ENCODE measurements at regions not wholly inside any gene's neighbourhood (a gene's known extent, or its start where the extent isn't known, plus 50 kb on each side); places are given as distances from the start of the nearest gene placed in this dataset.

DNA sequence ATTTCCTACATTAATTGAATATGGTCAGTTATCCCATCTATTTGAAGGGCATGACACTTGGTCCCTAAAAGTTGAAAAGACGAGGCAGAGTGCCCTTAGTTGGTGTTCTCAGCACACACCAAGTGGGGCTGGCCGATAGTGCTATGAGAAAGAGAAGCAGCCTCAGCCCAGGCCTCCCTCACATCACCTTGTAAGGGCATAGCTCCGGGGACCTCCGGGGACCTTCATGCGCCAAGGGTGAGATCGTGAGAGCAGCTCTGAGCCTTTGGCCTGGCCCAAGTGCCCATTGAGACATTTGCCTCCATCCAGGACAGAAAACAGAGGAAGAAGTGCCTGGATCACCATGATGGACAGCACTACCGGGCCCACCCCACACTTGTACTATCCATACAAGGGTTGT, 244.3 kb upstream of the COPS8 start:
- Histone ChIP-seq H4K8ac (ENCODE audit: low read depth, low read length) (no peak overlapping the region), H2BK5ac (ENCODE audit: low read depth, low read length, poor library complexity) (no peak overlapping the region), H3K36me3 (ENCODE audit: control insufficient read depth in 1 of 2, insufficient read depth in 2 of 2, low read length in 2 of 2) (no peaks in the 10 kb centered on the region), H2BK12ac (ENCODE audit: low read length) (peak overlapping the region; percentile 63), H4K91ac (ENCODE audit: low read depth, low read length) (no peak overlapping the region), H2AFZ (ENCODE audit: insufficient read depth, low read length, poor library complexity) (no peak overlapping the region), H3K9ac (ENCODE audit: low read length) (no peak overlapping the region), H2BK120ac (ENCODE audit: insufficient read depth, low read length, poor library complexity) (no peak overlapping the region), H3K14ac (ENCODE audit: low read length) (peak overlapping the region; percentile 17), H3K27me3 (ENCODE audit: insufficient read depth, low read length) (no peaks in the 10 kb centered on the region), H3K4me3 (ENCODE audit: low read depth, low read length) (no peak overlapping the region), H3K4me1 (ENCODE audit: control insufficient read depth in 1 of 2, insufficient read depth in 2 of 2, low read length in 2 of 2) (no peaks in the 10 kb centered on the region), H3K23ac (ENCODE audit: low read length) (no peak overlapping the region), H3K27ac (ENCODE audit: low read depth, low read length) (no peak overlapping the region), H3K9me3 (ENCODE audit: insufficient read depth, low read depth, low read length) (peaks cover 10% of the 10 kb centered on the region), H3K79me1 (ENCODE audit: low read length) (no peaks in the 10 kb centered on the region), H2AK5ac (ENCODE audit: low read length) (peak overlapping the region; percentile 35), H3K4ac (ENCODE audit: low read depth, low read length) (no peak overlapping the region), H3K18ac (ENCODE audit: low read length) (no peak overlapping the region), H3K4me2 (ENCODE audit: low read length) (no peak overlapping the region), H4K12ac (ENCODE audit: low read depth, low read length) (no peak overlapping the region), H3K79me2 (ENCODE audit: control insufficient read depth, insufficient read depth, low read length, poor library complexity) (no peaks in the 10 kb centered on the region)
- DNase-seq, result no peak
- WGBS (ENCODE audit: extremely low coverage, insufficient coverage, insufficient read length), result no CpG with 5 or more reads among the region's 7 CpGs

DNA sequence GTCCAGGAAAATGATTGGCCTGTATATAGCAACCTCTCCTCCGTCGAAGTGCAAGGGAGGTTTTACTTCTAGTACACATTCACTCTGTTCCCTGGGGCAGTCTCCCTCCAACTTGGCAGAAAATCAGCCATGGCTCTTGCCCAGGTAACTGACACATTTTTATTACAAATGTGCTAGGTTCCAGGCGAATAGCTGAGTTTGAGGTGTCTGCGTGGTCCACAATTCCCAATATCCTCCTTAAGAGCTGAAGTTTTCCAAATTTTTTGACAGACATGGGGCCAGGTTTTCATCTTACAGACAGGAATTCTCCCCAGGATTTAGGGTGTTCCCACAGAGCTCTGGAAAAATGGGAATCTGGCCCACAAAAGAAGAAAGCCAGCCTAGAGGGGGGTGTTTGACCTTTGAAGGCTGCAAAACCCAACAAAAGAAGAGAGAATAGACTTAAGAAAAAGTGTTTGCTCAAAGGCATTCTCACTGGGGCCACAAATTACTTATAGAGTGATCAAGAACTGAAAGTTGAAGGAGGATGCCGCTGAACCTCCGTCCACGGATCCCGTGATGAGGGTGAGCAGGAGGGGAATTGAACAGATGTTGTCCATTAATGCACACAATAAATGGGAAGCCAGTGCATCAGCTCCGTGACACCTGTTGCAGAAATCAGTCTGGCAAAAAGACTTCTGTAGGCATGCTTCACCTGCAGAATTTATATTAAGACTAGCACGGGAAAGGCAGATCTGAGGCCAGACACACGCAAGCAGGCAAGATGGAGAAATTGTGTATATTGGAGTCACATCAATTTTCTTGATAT, 242.3 kb upstream of the COPS8 start:
- Histone ChIP-seq H2BK12ac (ENCODE audit: low read length) (no peak overlapping the region), H2BK120ac (ENCODE audit: insufficient read depth, low read length, poor library complexity) (no peak overlapping the region), H2AK5ac (ENCODE audit: low read length) (no peak overlapping the region), H3K23ac (ENCODE audit: low read length) (no peak overlapping the region), H4K12ac (ENCODE audit: low read depth, low read length) (no peak overlapping the region), H3K79me2 (ENCODE audit: control insufficient read depth, insufficient read depth, low read length, poor library complexity) (no peaks in the 10 kb centered on the region), H3K14ac (ENCODE audit: low read length) (no peak overlapping the region), H3K9ac (ENCODE audit: low read length) (no peak overlapping the region), H3K27me3 (ENCODE audit: insufficient read depth, low read length) (no peaks in the 10 kb centered on the region), H4K8ac (ENCODE audit: low read depth, low read length) (no peak overlapping the region), H2AFZ (ENCODE audit: insufficient read depth, low read length, poor library complexity) (no peak overlapping the region), H3K4me2 (ENCODE audit: low read length) (no peak overlapping the region), H3K4me1 (ENCODE audit: control insufficient read depth in 1 of 2, insufficient read depth in 2 of 2, low read length in 2 of 2) (no peaks in the 10 kb centered on the region), H3K36me3 (ENCODE audit: control insufficient read depth in 1 of 2, insufficient read depth in 2 of 2, low read length in 2 of 2) (no peaks in the 10 kb centered on the region), H4K91ac (ENCODE audit: low read depth, low read length) (no peak overlapping the region), H3K79me1 (ENCODE audit: low read length) (no peaks in the 10 kb centered on the region), H3K4ac (ENCODE audit: low read depth, low read length) (no peak overlapping the region), H3K4me3 (ENCODE audit: low read depth, low read length) (no peak overlapping the region), H3K18ac (ENCODE audit: low read length) (no peak overlapping the region), H3K27ac (ENCODE audit: low read depth, low read length) (no peak overlapping the region), H2BK5ac (ENCODE audit: low read depth, low read length, poor library complexity) (no peak overlapping the region), H3K9me3 (ENCODE audit: insufficient read depth, low read depth, low read length) (peaks cover 10% of the 10 kb centered on the region)
- WGBS (ENCODE audit: extremely low coverage, insufficient coverage, insufficient read length), result no CpG with 5 or more reads among the region's 11 CpGs
- no peak for DNase-seq

DNA sequence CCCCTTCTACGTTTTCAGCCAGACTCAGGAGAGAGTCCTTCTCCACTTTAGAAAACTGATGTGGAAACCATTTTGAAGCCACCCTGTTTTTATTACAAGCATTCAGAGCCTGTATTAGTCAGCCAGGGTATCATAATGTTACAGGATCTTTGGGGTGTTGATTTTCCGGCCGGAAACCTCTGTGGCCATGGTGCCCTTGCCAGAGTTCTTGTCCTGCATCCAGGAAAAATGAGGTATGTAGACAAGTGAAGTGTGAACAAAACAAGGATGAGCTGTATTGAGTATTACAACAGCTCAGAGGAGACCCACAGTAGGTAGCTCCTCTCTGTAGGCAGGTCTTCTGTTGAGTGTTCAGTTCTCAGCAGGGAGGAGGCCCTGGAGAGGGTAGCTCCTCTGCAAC, 241.0 kb upstream of the COPS8 start:
- Histone ChIP-seq H3K27ac (ENCODE audit: low read depth, low read length) (no peak overlapping the region), H3K4ac (ENCODE audit: low read depth, low read length) (no peak overlapping the region), H3K36me3 (ENCODE audit: control insufficient read depth in 1 of 2, insufficient read depth in 2 of 2, low read length in 2 of 2) (no peaks in the 10 kb centered on the region), H2AFZ (ENCODE audit: insufficient read depth, low read length, poor library complexity) (no peak overlapping the region), H3K79me1 (ENCODE audit: low read length) (no peaks in the 10 kb centered on the region), H4K8ac (ENCODE audit: low read depth, low read length) (no peak overlapping the region), H3K14ac (ENCODE audit: low read length) (no peak overlapping the region), H2BK120ac (ENCODE audit: insufficient read depth, low read length, poor library complexity) (no peak overlapping the region), H3K9ac (ENCODE audit: low read length) (no peak overlapping the region), H3K4me1 (ENCODE audit: control insufficient read depth in 1 of 2, insufficient read depth in 2 of 2, low read length in 2 of 2) (no peaks in the 10 kb centered on the region), H3K9me3 (ENCODE audit: insufficient read depth, low read depth, low read length) (peaks cover 10% of the 10 kb centered on the region), H2BK5ac (ENCODE audit: low read depth, low read length, poor library complexity) (no peak overlapping the region), H3K23ac (ENCODE audit: low read length) (no peak overlapping the region), H3K18ac (ENCODE audit: low read length) (no peak overlapping the region), H4K91ac (ENCODE audit: low read depth, low read length) (no peak overlapping the region), H4K12ac (ENCODE audit: low read depth, low read length) (no peak overlapping the region), H3K27me3 (ENCODE audit: insufficient read depth, low read length) (no peaks in the 10 kb centered on the region), H3K79me2 (ENCODE audit: control insufficient read depth, insufficient read depth, low read length, poor library complexity) (no peaks in the 10 kb centered on the region), H2BK12ac (ENCODE audit: low read length) (no peak overlapping the region), H3K4me3 (ENCODE audit: low read depth, low read length) (no peak overlapping the region), H2AK5ac (ENCODE audit: low read length) (no peak overlapping the region), H3K4me2 (ENCODE audit: low read length) (no peak overlapping the region)
- no peak for DNase-seq
- WGBS (ENCODE audit: extremely low coverage, insufficient coverage, insufficient read length), result no CpG with 5 or more reads among the region's 3 CpGs

GRCh38 chr2:236847023-236847422, 238.7 kb upstream of the COPS8 start:
- DNase-seq, result no peak
- no peak overlapping the region for H4K8ac ChIP-seq (ENCODE audit: low read depth, low read length)
- WGBS (ENCODE audit: extremely low coverage, insufficient coverage, insufficient read length), result no CpG with 5 or more reads among the region's 6 CpGs
- no peaks in the 10 kb centered on the region for H3K79me2 ChIP-seq (ENCODE audit: control insufficient read depth, insufficient read depth, low read length, poor library complexity)
- no peaks in the 10 kb centered on the region for H3K79me1 ChIP-seq (ENCODE audit: low read length)
- H2BK120ac ChIP-seq (ENCODE audit: insufficient read depth, low read length, poor library complexity), result no peak overlapping the region
- no peak overlapping the region for H3K27ac ChIP-seq (ENCODE audit: low read depth, low read length)
- H3K4me3 ChIP-seq (ENCODE audit: low read depth, low read length), result no peak overlapping the region
- H3K18ac ChIP-seq (ENCODE audit: low read length), result no peak overlapping the region
- H3K9ac ChIP-seq (ENCODE audit: low read length), result no peak overlapping the region
- no peak overlapping the region for H3K14ac ChIP-seq (ENCODE audit: low read length)
- no peak overlapping the region for H3K4ac ChIP-seq (ENCODE audit: low read depth, low read length)
- no peak overlapping the region for H2AK5ac ChIP-seq (ENCODE audit: low read length)
- no peak overlapping the region for H2BK5ac ChIP-seq (ENCODE audit: low read depth, low read length, poor library complexity)
- no peaks in the 10 kb centered on the region for H3K27me3 ChIP-seq (ENCODE audit: insufficient read depth, low read length)
- peaks cover 10% of the 10 kb centered on the region for H3K9me3 ChIP-seq (ENCODE audit: insufficient read depth, low read depth, low read length)
- H4K91ac ChIP-seq (ENCODE audit: low read depth, low read length), result no peak overlapping the region
- no peaks in the 10 kb centered on the region for H3K36me3 ChIP-seq (ENCODE audit: control insufficient read depth in 1 of 2, insufficient read depth in 2 of 2, low read length in 2 of 2)
- peaks cover 1 to 3% of the 10 kb centered on the region in 2 experiments for H3K4me1 ChIP-seq (ENCODE audit: control insufficient read depth in 1 of 2, insufficient read depth in 2 of 2, low read length in 2 of 2)
- no peak overlapping the region for H4K12ac ChIP-seq (ENCODE audit: low read depth, low read length)
- no peak overlapping the region for H2BK12ac ChIP-seq (ENCODE audit: low read length)
- no peak overlapping the region for H2AFZ ChIP-seq (ENCODE audit: insufficient read depth, low read length, poor library complexity)
- H3K4me2 ChIP-seq (ENCODE audit: low read length), result no peak overlapping the region
- no peak overlapping the region for H3K23ac ChIP-seq (ENCODE audit: low read length)
